Ramos (cell line): ENCODE measurements at regions not wholly inside any gene's neighbourhood (a gene's known extent, or its start where the extent isn't known, plus 50 kb on each side); places are given as distances from the start of the nearest gene placed in this dataset.

Experiments used
- in situ Hi-C: fragments of 300-500 bp; cut with MboI; formaldehyde crosslinking; loops from one replicate; pipeline ENCODE4 v1.14.3; 2022; ENCODE audit warnings: low sequenced_read_pairs; ENCODE audit not compliant: unreplicated experiment

- in situ Hi-C loops: no loop called here
Observed at GRCh38 chr9:14435871-14436270, 121.9 kb upstream of the NFIB start.

DNA sequence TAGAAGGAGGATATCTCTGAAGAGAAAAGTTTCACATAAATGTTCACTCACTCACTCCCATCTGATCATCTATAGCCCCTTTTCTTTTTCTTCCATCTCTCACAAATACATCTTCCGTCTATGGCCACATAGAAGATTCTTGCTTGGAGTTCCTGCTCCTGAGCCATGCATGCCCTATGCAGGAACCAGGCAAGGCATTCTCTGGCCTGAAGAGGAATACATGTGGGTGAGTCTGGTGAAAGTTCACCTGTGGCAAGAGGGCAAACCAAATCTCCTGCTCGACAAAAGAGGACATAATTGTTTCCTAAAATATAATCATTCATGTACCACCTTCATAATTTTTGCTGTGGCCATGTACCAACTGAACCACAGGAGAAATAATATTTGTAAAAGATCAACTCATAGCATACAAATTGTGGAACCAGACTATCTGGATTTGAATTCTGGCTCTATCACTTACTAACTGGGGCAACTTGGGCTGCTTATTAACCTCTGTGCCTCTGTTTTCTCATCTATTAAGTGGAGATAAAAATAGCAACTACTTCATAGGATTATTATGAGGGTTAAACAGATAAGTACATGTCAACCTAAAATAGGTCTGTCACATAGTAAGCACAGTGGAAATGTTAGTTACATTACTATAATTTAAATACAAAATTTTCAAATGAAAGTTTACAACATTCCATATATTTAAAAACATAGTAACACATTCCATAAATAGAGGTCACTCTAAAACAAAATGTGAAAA, 121.2 kb upstream of the NFIB start:
- in situ Hi-C loops: no loop called here

GRCh38 chr9:14434158-14434504, 120.2 kb upstream of the NFIB start:
- in situ Hi-C loops: no loop called here

DNA sequence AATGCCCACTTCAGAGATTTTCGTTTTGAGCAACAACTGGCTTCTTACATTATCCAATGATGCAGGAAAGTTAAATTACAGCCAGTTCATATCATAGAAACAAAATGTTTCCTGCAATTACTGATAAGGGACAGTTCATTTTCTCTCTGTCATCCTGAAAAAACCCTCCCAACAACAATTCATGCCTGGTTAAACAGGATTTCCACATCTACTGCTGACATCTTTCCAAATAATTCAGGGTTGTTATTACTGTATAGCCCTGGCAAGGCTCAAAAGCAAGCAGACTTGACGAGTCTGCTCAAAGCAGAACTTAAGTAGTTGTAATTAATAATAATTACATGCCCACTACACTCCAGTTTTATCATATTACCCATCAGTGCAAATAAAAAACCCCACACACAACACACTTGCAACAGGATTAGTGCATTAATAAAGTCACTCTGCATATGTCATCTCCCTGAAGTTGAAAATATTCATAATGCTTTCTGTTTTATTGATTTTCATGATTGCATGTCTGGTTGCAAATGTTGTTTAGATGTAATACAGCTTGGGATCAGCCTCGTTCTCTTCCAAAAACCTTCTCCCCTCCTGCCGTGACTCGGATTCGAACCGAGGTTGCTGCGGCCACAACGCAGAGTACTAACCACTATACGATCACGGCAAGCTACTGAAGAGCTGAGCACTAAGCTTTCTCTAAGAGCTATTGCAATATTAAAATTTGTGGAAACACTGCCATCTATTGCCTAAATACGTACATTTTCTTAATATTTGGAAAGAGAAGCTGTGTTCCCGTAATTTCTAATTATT, 119.6 kb upstream of the NFIB start:
- in situ Hi-C loops: no loop called here

DNA sequence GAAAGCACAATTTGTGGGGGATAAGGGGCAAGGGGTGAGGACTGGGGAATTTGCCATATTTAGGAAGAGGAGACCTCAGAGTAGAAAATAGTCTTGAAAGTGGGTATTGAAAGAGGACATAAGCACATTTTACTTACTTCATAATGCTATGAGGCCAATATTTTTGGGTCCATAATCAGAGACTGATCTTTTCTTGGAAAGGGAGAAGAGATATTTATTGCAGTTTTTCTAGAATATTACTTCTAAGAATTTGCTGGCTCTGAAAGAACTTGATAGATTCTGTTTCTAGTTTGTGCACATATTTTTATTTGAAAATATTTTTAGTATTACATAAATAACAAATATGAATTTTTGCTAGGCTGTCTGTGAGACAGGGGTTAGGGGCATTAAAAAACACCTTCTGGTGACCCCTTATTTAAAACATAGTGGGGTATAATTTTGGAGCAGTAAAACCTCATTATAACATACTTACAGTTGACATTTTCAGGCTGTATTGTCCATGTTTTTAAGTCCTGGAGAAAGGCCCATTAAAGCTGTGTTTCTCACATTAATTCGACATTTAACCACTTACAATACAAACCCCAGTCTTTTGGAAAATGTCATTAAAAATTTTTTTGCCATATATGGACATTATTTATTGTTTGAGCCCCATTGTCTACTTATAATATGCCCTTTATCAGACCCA, 118.9 kb upstream of the NFIB start:
- in situ Hi-C loops: no loop called here

DNA sequence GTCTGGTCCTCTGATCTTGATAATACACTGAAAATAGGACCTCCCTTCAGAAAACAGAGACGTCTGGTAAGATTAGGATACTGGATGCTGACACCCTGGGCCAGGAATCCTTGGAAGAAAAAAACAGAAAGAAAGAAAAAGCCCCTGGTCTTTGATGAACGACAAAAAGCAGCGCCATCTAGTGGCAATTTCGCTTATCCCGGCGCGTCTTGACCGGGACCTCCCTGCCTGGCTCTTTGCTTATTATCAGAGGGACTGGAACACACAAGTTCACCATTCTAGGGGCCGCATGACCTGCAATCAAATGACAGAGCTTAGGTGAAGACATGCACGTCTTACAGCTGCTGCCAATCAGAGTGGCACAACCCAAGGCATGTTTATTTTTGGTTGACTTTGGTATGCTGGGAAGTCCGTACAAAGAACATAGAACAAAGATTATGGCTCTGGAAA, 114.9 kb upstream of the NFIB start:
- in situ Hi-C loops: no loop called here

- in situ Hi-C loops: no loop called here
Observed at GRCh38 chr9:14427419-14427818, 113.5 kb upstream of the NFIB start.

DNA sequence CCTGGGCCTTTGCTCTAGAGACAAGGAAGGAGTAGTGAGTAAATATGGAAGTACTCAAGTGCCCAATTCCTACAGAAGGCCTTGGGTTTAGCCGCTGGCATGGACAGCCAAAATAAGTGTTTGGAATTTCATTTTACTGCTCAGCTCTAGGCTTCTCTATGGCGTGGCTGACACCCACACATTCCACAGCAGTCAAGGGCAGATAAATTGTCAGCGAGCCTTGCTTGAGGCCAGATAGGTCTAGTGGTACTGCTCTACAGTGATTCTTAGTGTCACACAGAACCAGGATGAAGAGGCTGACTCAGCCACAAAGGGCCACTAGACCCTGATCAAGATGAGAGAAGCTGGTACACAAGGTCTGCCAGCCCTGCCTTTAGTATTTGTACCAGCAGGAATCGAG, 111.0 kb upstream of the NFIB start:
- in situ Hi-C loops: no loop called here

- in situ Hi-C loops: no loop called here
Observed at GRCh38 chr9:14424289-14424688, 110.3 kb upstream of the NFIB start.

GRCh38 chr9:14423815-14424261, 109.9 kb upstream of the NFIB start:
- in situ Hi-C loops: no loop called here

DNA sequence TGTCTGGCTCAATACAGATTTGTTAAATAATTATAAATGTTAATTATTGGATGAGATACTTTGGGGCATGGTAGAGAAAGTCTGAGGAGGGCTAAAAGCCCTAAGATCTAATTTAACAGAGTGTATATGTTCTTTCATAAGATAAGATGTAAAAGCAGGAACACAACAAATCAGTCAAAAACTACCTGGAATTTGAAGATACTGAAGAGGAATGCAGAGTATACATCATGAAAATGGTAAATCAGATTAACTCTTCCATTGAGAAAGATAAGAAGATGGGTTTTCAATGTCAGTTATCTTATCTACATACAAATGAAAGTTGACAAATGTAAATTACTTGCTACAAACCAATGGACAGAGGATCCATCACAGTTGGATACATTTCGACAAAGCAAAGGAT, 107.3 kb upstream of the NFIB start:
- in situ Hi-C loops: no loop called here

- in situ Hi-C loops: no loop called here
Observed at GRCh38 chr9:14418941-14419937, 105.3 kb upstream of the NFIB start.

DNA sequence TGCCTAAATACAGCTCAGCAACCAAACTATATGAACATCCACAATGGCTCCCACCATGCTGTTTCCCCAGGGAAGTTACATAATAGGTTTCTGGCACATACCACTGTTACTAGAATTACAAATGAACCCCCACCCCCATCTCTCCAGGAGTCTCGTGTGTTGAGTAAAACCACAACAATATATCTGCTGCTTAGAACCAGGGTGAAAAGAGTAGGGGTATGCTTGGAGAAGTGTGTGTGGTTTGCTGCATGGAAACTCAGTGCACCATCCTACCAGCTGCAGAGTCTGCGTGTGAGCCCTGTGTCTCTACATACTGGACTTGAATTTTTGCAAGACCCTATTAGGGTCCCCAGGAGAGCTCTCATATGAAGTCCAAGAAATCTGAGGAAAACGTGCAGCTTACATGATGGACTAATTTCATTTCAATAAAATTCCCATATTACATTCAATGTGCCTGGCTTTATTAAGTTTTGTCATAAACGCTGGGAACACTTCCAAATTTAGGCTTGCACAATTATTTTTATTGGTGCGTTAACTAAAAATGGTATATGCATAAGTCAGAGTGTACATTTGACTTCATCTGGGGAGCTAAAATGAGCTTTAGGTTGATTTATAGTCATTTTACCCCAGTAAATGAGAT, 104.5 kb upstream of the NFIB start:
- in situ Hi-C loops: no loop called here

DNA sequence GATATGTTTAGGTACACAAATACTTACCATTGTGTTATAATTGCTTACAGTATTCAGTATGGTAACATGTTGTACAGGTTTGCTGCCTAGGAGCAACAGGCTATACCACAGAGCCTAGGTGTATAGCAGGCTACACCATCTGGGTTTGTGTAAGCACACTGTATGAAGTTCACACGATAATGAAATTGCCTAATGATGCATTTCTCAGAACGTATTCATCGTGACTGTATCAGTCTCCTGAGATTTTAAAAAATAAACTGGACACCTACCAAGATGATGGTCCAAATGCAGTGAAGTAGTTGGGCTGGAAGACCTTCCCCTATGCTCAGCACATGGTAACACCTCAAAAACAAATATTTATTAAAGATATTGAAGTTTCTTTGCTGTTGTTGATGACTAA, 103.3 kb upstream of the NFIB start:
- in situ Hi-C loops: no loop called here

DNA sequence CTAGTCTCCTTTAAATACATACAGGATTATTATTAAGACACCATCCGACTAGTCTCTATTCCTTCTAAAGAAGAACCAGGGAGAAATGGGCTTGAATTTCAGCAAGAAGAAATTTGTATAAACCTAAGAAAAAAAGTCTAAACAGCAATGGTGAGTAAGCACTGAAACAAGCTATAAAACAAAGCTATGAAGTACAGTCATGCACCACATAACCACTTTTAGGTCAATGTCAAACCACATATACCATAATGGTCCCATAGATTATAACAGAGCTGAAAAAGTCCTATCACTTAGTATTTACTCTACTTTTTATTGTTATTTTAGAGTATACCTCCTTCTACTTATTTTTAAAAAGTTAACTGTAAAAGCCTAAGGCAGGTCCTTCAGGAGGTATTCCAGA, 102.0 kb upstream of the NFIB start:
- in situ Hi-C loops: no loop called here

DNA sequence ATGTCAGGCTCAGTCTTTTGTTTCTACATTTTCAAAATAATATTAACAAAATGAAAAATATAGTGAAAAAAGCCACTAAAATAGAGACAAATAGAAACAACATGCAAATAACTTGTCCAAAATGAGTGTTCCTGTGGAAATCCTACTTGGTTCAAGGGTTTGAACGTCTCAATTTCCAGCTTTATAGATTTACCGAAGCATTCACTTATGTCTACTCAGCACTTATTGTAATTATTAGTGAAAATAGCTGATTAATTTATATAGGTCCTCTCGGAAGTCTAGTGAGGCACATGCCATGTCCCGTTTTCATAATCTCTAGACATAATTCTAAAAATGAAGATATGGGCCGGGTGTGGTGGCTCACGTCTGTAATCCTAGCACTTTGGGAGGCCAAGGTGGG, 99.9 kb upstream of the NFIB start:
- in situ Hi-C loops: no loop called here

GRCh38 chr9:14412775-14413174, 98.8 kb upstream of the NFIB start:
- in situ Hi-C loops: no loop called here

DNA sequence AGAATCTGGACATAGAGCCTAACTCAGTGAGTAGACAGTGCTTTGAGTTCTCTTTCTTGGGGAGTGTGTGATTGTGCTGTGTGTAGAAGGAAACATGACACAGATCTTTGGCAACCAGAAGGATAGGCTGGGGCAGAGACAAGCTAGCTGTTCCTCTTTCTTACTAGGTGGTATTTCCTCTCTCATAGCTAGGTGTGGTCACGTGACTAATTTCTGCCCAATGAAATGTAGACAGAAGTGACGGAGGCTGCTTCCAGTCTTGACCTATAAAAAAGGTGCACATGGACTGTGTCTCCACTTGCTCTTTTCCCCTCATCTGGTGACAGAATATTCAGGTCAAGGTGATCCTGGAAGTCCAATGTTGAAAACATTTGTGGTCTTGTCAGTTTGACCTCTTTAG, 92.5 kb upstream of the NFIB start:
- in situ Hi-C loops: no loop called here

GRCh38 chr9:14405176-14405706, 91.3 kb upstream of the NFIB start:
- in situ Hi-C loops: no loop called here
